ENCODE measurements at regions not wholly inside any gene's neighbourhood (a gene's known extent, or its start where the extent isn't known, plus 50 kb on each side); places are given as distances from the start of the nearest gene placed in this dataset.
A peak's percentile ranks its signal among the peaks of the same experiment; 100 is the strongest.

DNA sequence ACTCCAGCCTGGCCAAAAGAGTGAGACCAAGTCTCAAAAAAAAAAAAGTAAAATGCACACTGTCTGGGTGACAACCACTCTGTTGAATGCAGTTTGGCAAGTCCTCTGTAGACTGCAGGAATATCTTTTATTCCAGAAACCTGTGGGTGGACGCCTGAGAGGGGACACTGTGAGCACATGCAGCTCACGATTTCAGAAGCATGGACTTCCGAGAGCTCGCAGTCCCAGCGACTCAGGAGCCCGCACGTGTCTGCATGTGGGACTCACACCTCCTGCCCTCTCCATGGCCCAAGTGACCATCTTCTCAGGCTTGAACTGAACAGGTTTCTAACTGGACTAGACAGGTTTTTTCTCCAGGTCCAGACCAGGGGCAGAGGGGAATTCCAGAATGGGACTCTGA lies 388.6 kb upstream of the IRX2 start:
- WGBS, 2 experiments (ENCODE audit: low coverage in 1 of 2, low lambda C conversion rate in 2 of 2, missing lambda C conversion rate in 2 of 2) = 64 to 76% methylated on average over 7 of the region's 7 CpGs
- no peaks in the 10 kb centered on the region for H3K9me3 ChIP-seq (ENCODE audit: low read depth)
- no peak for TF ChIP-seq EZH2phosphoT487 (IDR thresholded peaks at IDR 0.05; ENCODE audit: insufficient read depth, low read depth)
- TF ChIP-seq EZH2 (IDR thresholded peaks at IDR 0.05; ENCODE audit: insufficient read depth, poor library complexity, severe bottlenecking) = no peak
- no peak overlapping the region for H3K4me3 ChIP-seq
- no peak for DNase-seq
- no peaks in the 10 kb centered on the region for H3K36me3 ChIP-seq (ENCODE audit: low read depth)
- H3F3A ChIP-seq (ENCODE audit: insufficient read depth) = no peaks in the 10 kb centered on the region
- no peaks in the 10 kb centered on the region for H3K79me2 ChIP-seq (ENCODE audit: insufficient read depth)
- H3K4me1 ChIP-seq (ENCODE audit: insufficient read depth) = no peaks in the 10 kb centered on the region
- H4K20me1 ChIP-seq (ENCODE audit: insufficient read depth) = no peaks in the 10 kb centered on the region
- no peaks in the 10 kb centered on the region for H3K9me2 ChIP-seq (ENCODE audit: insufficient read depth)
- H2AFZ ChIP-seq = no peak overlapping the region
- in situ Hi-C loops (cut with MboI) = no loop called here
- no peak overlapping the region for H3K4me2 ChIP-seq (ENCODE audit: unreplicated experiment)
- no peak overlapping the region for H3K9ac ChIP-seq
- H3K27ac ChIP-seq = no peak overlapping the region
- H3K27me3 ChIP-seq (replicated peaks; ENCODE audit: insufficient read depth) = no peaks in the 10 kb centered on the region

DNA sequence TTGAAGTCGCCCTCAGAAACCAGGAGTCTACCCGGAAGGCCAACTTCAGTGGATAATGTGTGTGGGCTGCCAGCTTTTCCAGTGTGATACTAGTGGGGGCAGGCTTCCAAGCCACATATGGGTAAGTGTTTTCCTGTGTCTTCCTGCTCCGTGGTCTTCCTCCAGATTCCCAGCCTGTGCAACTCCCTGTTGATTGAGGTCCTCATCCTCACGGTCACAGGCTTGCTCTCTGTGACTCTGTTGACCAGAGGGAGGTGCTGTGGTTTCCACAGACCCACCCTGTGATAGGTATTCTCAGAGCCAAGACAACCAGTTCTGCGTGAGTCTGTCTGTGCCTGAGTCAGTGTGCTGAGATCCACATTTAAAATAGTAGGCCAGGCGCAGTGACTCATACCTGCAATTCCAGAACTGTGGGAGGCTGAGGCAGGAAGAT lies 388.0 kb upstream of the IRX2 start:
- Histone ChIP-seq H3K79me2 (ENCODE audit: insufficient read depth) (no peaks in the 10 kb centered on the region), H3K9ac (no peak overlapping the region), H3K27ac (no peak overlapping the region), H3K27me3 (replicated peaks; ENCODE audit: insufficient read depth) (no peaks in the 10 kb centered on the region), H2AFZ (no peak overlapping the region), H3K9me2 (ENCODE audit: insufficient read depth) (no peaks in the 10 kb centered on the region), H3K4me2 (ENCODE audit: unreplicated experiment) (no peak overlapping the region), H3K4me1 (ENCODE audit: insufficient read depth) (no peaks in the 10 kb centered on the region), H3K4me3 (no peak overlapping the region), H3K9me3 (ENCODE audit: low read depth) (no peaks in the 10 kb centered on the region), H4K20me1 (ENCODE audit: insufficient read depth) (no peaks in the 10 kb centered on the region), H3K36me3 (ENCODE audit: low read depth) (no peaks in the 10 kb centered on the region), H3F3A (ENCODE audit: insufficient read depth) (no peaks in the 10 kb centered on the region)
- 16 to 28% methylated on average over 6 of the region's 6 CpGs for WGBS, 2 experiments (ENCODE audit: low coverage in 1 of 2, low lambda C conversion rate in 2 of 2, missing lambda C conversion rate in 2 of 2)
- TF ChIP-seq EZH2phosphoT487 (IDR thresholded peaks at IDR 0.05; ENCODE audit: insufficient read depth, low read depth) (no peak), EZH2 (IDR thresholded peaks at IDR 0.05; ENCODE audit: insufficient read depth, poor library complexity, severe bottlenecking) (no peak)
- in situ Hi-C loops (cut with MboI) = no loop called here
- DNase-seq = peak; percentile 10

DNA sequence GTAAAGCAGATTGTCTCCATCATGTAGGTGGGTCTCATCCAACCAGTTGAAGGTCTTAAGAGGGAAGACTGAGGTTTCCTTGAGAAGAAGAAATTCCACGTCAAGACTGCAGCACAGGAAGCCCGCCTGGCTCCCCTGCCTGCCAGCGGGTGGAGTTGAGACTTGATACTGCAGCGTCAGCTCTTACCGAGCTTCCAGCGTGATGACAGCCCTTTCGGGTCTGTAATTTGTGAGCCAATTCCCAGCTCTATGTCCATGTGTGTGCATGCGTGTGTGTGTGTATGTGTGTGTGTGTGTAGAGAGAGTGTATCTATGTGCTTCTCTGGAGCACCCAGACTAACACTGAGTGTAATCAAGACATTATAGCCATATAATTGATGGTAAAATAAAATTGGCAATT lies 379.7 kb upstream of the IRX2 start:
- Histone ChIP-seq H3K4me3 (no peak overlapping the region), H3K4me2 (ENCODE audit: unreplicated experiment) (no peak overlapping the region), H4K20me1 (ENCODE audit: insufficient read depth) (no peaks in the 10 kb centered on the region), H3K9ac (no peak overlapping the region), H3K27me3 (replicated peaks; ENCODE audit: insufficient read depth) (no peaks in the 10 kb centered on the region), H3K27ac (no peak overlapping the region), H3K9me3 (ENCODE audit: low read depth) (no peaks in the 10 kb centered on the region), H3K4me1 (ENCODE audit: insufficient read depth) (no peaks in the 10 kb centered on the region), H3K9me2 (ENCODE audit: insufficient read depth) (no peaks in the 10 kb centered on the region), H2AFZ (no peak overlapping the region), H3K79me2 (ENCODE audit: insufficient read depth) (no peaks in the 10 kb centered on the region), H3K36me3 (ENCODE audit: low read depth) (no peaks in the 10 kb centered on the region), H3F3A (ENCODE audit: insufficient read depth) (no peaks in the 10 kb centered on the region)
- TF ChIP-seq EZH2phosphoT487 (IDR thresholded peaks at IDR 0.05; ENCODE audit: insufficient read depth, low read depth) (no peak), EZH2 (IDR thresholded peaks at IDR 0.05; ENCODE audit: insufficient read depth, poor library complexity, severe bottlenecking) (no peak)
- in situ Hi-C loops (cut with MboI) = no loop called here
- no peak for DNase-seq
- 0 to 4% methylated on average over 8 of the region's 8 CpGs for WGBS, 2 experiments (ENCODE audit: low coverage in 1 of 2, low lambda C conversion rate in 2 of 2, missing lambda C conversion rate in 2 of 2)

DNA sequence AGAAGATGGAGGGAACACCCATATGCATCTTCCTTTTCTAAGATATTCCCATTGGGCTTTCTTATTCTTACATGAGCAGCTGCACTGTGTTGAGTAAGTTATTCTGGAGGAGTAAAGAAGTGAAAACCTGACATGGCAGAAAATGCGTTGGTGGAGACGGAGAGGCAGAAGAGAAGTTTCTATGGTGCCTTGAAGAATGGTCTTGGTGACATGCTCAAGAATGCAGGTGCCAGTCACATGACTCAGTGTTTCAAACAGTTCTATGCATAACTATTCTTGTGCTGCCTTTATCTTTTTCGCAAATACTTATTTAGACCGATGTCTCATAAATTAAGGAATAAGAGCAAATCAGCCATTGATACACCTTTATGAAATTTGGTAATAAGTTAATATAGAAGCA lies 377.8 kb upstream of the IRX2 start:
- H3K4me2 ChIP-seq (ENCODE audit: unreplicated experiment) = no peak overlapping the region
- in situ Hi-C loops (cut with MboI) = no loop called here
- H3F3A ChIP-seq (ENCODE audit: insufficient read depth) = no peaks in the 10 kb centered on the region
- H3K79me2 ChIP-seq (ENCODE audit: insufficient read depth) = no peaks in the 10 kb centered on the region
- H3K9me2 ChIP-seq (ENCODE audit: insufficient read depth) = no peaks in the 10 kb centered on the region
- H4K20me1 ChIP-seq (ENCODE audit: insufficient read depth) = no peaks in the 10 kb centered on the region
- H2AFZ ChIP-seq = no peak overlapping the region
- no peaks in the 10 kb centered on the region for H3K4me1 ChIP-seq (ENCODE audit: insufficient read depth)
- no peak for DNase-seq
- no peaks in the 10 kb centered on the region for H3K27me3 ChIP-seq (replicated peaks; ENCODE audit: insufficient read depth)
- TF ChIP-seq EZH2 (IDR thresholded peaks at IDR 0.05; ENCODE audit: insufficient read depth, poor library complexity, severe bottlenecking) (no peak), EZH2phosphoT487 (IDR thresholded peaks at IDR 0.05; ENCODE audit: insufficient read depth, low read depth) (no peak)
- no peaks in the 10 kb centered on the region for H3K36me3 ChIP-seq (ENCODE audit: low read depth)
- no peak overlapping the region for H3K27ac ChIP-seq
- WGBS, 2 experiments (ENCODE audit: low coverage in 1 of 2, low lambda C conversion rate in 2 of 2, missing lambda C conversion rate in 2 of 2) = 69 to 71% methylated on average over 4 of the region's 4 CpGs
- H3K9me3 ChIP-seq (ENCODE audit: low read depth) = no peaks in the 10 kb centered on the region
- H3K9ac ChIP-seq = no peak overlapping the region
- no peak overlapping the region for H3K4me3 ChIP-seq

DNA sequence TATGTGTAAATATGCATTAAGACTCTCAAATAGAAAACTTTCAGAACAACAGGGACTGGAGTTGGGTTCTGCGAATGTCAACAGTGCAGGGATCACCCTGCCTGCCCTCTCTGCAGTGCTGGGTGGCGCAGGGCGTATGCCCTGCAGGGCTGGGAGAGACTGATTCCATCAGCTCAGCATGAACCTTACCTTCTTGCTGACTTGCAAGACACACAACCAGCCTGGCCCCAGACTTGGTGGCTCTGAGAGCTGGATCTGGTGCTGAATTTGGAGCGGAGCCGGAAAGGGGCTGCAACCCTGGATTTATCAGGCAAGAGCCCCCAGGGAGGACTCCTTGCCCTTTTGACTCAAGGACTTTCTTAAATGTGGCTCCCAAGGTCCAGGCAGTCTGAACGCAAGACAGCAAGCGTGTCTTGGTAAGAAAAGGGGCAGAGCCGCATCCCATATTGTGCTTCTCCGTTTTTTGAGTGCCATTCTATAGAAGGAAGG lies 376.0 kb upstream of the IRX2 start:
- no peak overlapping the region for H3K9ac ChIP-seq
- no peaks in the 10 kb centered on the region for H3K27me3 ChIP-seq (replicated peaks; ENCODE audit: insufficient read depth)
- H3F3A ChIP-seq (ENCODE audit: insufficient read depth) = no peaks in the 10 kb centered on the region
- no peak overlapping the region for H3K27ac ChIP-seq
- no peaks in the 10 kb centered on the region for H4K20me1 ChIP-seq (ENCODE audit: insufficient read depth)
- no peak for TF ChIP-seq EZH2 (IDR thresholded peaks at IDR 0.05; ENCODE audit: insufficient read depth, poor library complexity, severe bottlenecking)
- no peak for TF ChIP-seq EZH2phosphoT487 (IDR thresholded peaks at IDR 0.05; ENCODE audit: insufficient read depth, low read depth)
- no peaks in the 10 kb centered on the region for H3K4me1 ChIP-seq (ENCODE audit: insufficient read depth)
- WGBS, 2 experiments (ENCODE audit: low coverage in 1 of 2, low lambda C conversion rate in 2 of 2, missing lambda C conversion rate in 2 of 2) = 45 to 53% methylated on average over 9 of the region's 9 CpGs
- H3K79me2 ChIP-seq (ENCODE audit: insufficient read depth) = no peaks in the 10 kb centered on the region
- in situ Hi-C loops (cut with MboI) = no loop called here
- H3K4me2 ChIP-seq (ENCODE audit: unreplicated experiment) = no peak overlapping the region
- no peaks in the 10 kb centered on the region for H3K36me3 ChIP-seq (ENCODE audit: low read depth)
- H2AFZ ChIP-seq = no peak overlapping the region
- H3K9me3 ChIP-seq (ENCODE audit: low read depth) = no peaks in the 10 kb centered on the region
- no peak overlapping the region for H3K4me3 ChIP-seq
- DNase-seq = no peak
- H3K9me2 ChIP-seq (ENCODE audit: insufficient read depth) = no peaks in the 10 kb centered on the region

All from GM23248 (cell line).